K562 (cell line): ENCODE measurements at regions not wholly inside any gene's neighbourhood (a gene's known extent, or its start where the extent isn't known, plus 50 kb on each side); places are given as distances from the start of the nearest gene placed in this dataset.

ENCODE experiments used
- ATAC-seq: fragments of 200-7000 bp; cut with Tn5 transposase; 3 replicates; pipeline ENCODE4 v1.9.1; 2020; ENCODE audit warnings: moderate library complexity
- BruUV-seq: library from RNA; stranded (reverse); fragments of 400-500 nt; replicated peaks from 2 replicates; lab custom pipeline; 2021; lab: Mats Ljungman, UMichigan
- CTCF ChIA-PET: fragments of 300-600 bp; formaldehyde crosslinking; extraction: SDS; loops from one replicate; lab custom pipeline; 2021; ENCODE audit warnings: low intra/inter-chr PET ratio; lab: Yijun Ruan, JAX
- POLR2A ChIA-PET: fragments of 300-600, 350-650 bp; sonication (Branson Sonifier 250); formaldehyde crosslinking; extraction: SDS; loops from one replicate; lab custom pipeline; 2021; ENCODE audit warnings: antibody characterized with exemption, inconsistent platforms; lab: Yijun Ruan, JAX
- DNase-seq, 4 experiments: peaks; one replicate each; pipeline versions ENCODE4 v3.0.0 to v3.0.0-alpha.2; 2011 to 2018; ENCODE audit warnings: low spot score in 3 of 4, mixed read lengths in 3 of 4; ENCODE audit errors: extremely low read depth in 1 of 4
- FAIRE-seq: peaks from 2 replicates; lab custom pipeline; 2011; peaks lifted over from hg19 to GRCh38; lab: Jason Lieb, UNC
- H2AFZ ChIP-seq: 2 replicates; pipeline ENCODE4 v1.6.0; 2011; ENCODE audit warnings: low read depth, low read length, control low read depth, inconsistent platforms
- H3K27ac ChIP-seq: fragments of 200-600 bp; 3 replicates; pipeline ENCODE4 v1.8.0; 2011; ENCODE audit warnings: low read depth, mild to moderate bottlenecking, control low read depth, inconsistent platforms, low read length, moderate library complexity, mixed read lengths; ENCODE audit errors: extremely low read depth
- H3K27me3 ChIP-seq, 2 experiments: fragments of 300-600 bp in 1 of 2; 2 replicates in 1 of 2; 3 replicates in 1 of 2; pipeline versions ENCODE4 v1.6.0 to v1.8.0; 2011; ENCODE audit warnings: inconsistent platforms in 2 of 2, low read length in 2 of 2, mild to moderate bottlenecking in 1 of 2, mixed read lengths in 1 of 2, moderate library complexity in 1 of 2; ENCODE audit not compliant: control insufficient read depth in 2 of 2, insufficient read depth in 2 of 2
- H3K36me3 ChIP-seq: fragments of 300-600 bp; 3 replicates; pipeline ENCODE4 v1.8.0; 2011; ENCODE audit warnings: mild to moderate bottlenecking, low read length, inconsistent platforms; ENCODE audit not compliant: control insufficient read depth, insufficient read depth
- H3K4me1 ChIP-seq, 2 experiments: fragments of 200-600 bp in 1 of 2; replicated peaks in 1 of 2; 2 replicates in 1 of 2; 3 replicates in 1 of 2; pipeline versions ENCODE4 v1.5.1 to v1.8.0; 2011; ENCODE audit warnings: inconsistent platforms in 2 of 2, low read length in 2 of 2, mild to moderate bottlenecking in 1 of 2, mixed read lengths in 1 of 2, moderate library complexity in 1 of 2; ENCODE audit not compliant: control insufficient read depth in 2 of 2, insufficient read depth in 2 of 2
- H3K4me2 ChIP-seq: 2 replicates; pipeline ENCODE4 v1.6.1; 2011; ENCODE audit warnings: low read length, control low read depth, inconsistent platforms, mixed read lengths; ENCODE audit not compliant: insufficient read depth
- H3K4me3 ChIP-seq: fragments of 200-600 bp; sonication (generic), shearing (Covaris generic); 2 replicates; pipeline ENCODE4 v1.5.1; 2016; ENCODE audit warnings: control low read depth, inconsistent platforms
- H3K79me2 ChIP-seq: fragments of 200-600 bp; 3 replicates; pipeline ENCODE4 v1.8.0; 2011; ENCODE audit warnings: low read length, inconsistent platforms; ENCODE audit not compliant: control insufficient read depth, insufficient read depth
- H3K9ac ChIP-seq, 2 experiments: 2 replicates each; pipeline versions ENCODE4 v1.6.0 to v1.6.1; 2011; ENCODE audit warnings: low read depth in 2 of 2, low read length in 2 of 2, control low read depth in 1 of 2, inconsistent platforms in 1 of 2, mild to moderate bottlenecking in 1 of 2, mixed read lengths in 1 of 2; ENCODE audit not compliant: insufficient read depth in 1 of 2
- H3K9me1 ChIP-seq: one replicate; pipeline ENCODE4 v1.6.0; 2011; ENCODE audit warnings: inconsistent platforms, mild to moderate bottlenecking, low read length, moderate library complexity; ENCODE audit not compliant: control insufficient read depth, insufficient read depth
- H3K9me3 ChIP-seq: replicated peaks from 2 replicates; pipeline ENCODE4 v1.5.1; 2011; ENCODE audit warnings: low read depth, low read length, inconsistent platforms; ENCODE audit not compliant: control insufficient read depth, insufficient read depth
- H4K20me1 ChIP-seq: replicated peaks from 2 replicates; pipeline ENCODE4 v1.6.1; 2011; ENCODE audit warnings: low read length, inconsistent platforms, mixed read lengths; ENCODE audit not compliant: control insufficient read depth, insufficient read depth
- AFF1 ChIP-seq, 2 experiments: fragments of 450-650 bp; IDR thresholded peaks; 2 replicates each; pipeline ENCODE4 v1.6.1; 2018; ENCODE audit warnings: mild to moderate bottlenecking in 2 of 2, low read depth in 1 of 2; ENCODE audit not compliant: partially characterized antibody in 2 of 2
- EHMT2 ChIP-seq: fragments of 450-650 bp; IDR thresholded peaks from 2 replicates; pipeline ENCODE4 v1.6.1; 2018; ENCODE audit warnings: antibody characterized with exemption
- MIER1 ChIP-seq: fragments of 450-650 bp; IDR thresholded peaks from 2 replicates; pipeline ENCODE4 v1.6.1; 2016; ENCODE audit warnings: antibody characterized with exemption, mild to moderate bottlenecking, low read depth
- POLR2G ChIP-seq: fragments of 200-400 bp; formaldehyde crosslinking; IDR thresholded peaks from 2 replicates; pipeline ENCODE4 v1.6.1; 2017; ENCODE audit warnings: low read depth, mild to moderate bottlenecking, antibody characterized with exemption, low read length, moderate library complexity
- REST ChIP-seq, 2 experiments: fragments of 450-650 bp; formaldehyde crosslinking in 1 of 2; IDR thresholded peaks; 2 replicates each; pipeline versions ENCODE4 v1.4.0 to v1.6.1; 2014 to 2020; ENCODE audit warnings: mild to moderate bottlenecking in 2 of 2, borderline replicate concordance in 1 of 2, low read depth in 1 of 2
- WGBS: fragments of 100-300 bp; shearing (Covaris generic); methylation state at CpG from one replicate; pipeline ENCODE4 v1.1.6; 2016; ENCODE audit warnings: low coverage, mixed read lengths; ENCODE audit not compliant: insufficient coverage; ENCODE audit errors: missing lambda C conversion rate; 5-methylcytosine and 5-hydroxymethylcytosine counted together
- in situ Hi-C: fragments of 300-500 bp; cut with MboI; formaldehyde crosslinking; loops from 4 replicates; pipeline ENCODE4 v1.15.0; 2018; ENCODE audit warnings: inconsistent platforms, mixed read lengths
- intact Hi-C: fragments of 100-400 bp; cut with micrococcal nuclease; formaldehyde crosslinking; loops from 2 replicates; pipeline ENCODE4 v1.14.2; 2022

GRCh38 chr19:28377077-28377476, 835.9 kb downstream of the UQCRFS1 start:
- peak in 1 of 4 experiments; percentile 11 for DNase-seq
- ChIA-PET POLR2A (no interaction called here), CTCF (no interaction called here)
- BruUV-seq: no TSS peak
- FAIRE-seq: no peak
- intact Hi-C loops: no loop called here
- H3K4me1 ChIP-seq: no peaks in the 10 kb centered on the region
- no peaks in the 10 kb centered on the region for H3K36me3 ChIP-seq
- WGBS: 3% methylated on average over 9 of the region's 9 CpGs
- no peaks in the 10 kb centered on the region for H4K20me1 ChIP-seq
- in situ Hi-C loops: no loop called here
- H3K4me3 ChIP-seq: no peak overlapping the region
- TF ChIP-seq MIER1 (peak; percentile 88), REST (IDR thresholded peaks at IDR 0.05; ENCODE audit: borderline replicate concordance) (peak; percentile 95), REST (CRISPR knock-in tag; IDR thresholded peaks at IDR 0.05; ENCODE audit: low read depth) (peak; percentile 77; the same call in 1 of the 2 replicates), EHMT2 (peak; percentile 90), POLR2G (no peak), AFF1 (IDR thresholded peaks at IDR 0.05; ENCODE audit: low read depth in 1 of 2, partially characterized antibody in 2 of 2) (peak in 1 of 2 experiments; percentile 43)
- H3K9ac ChIP-seq: no peak overlapping the region
- ATAC-seq: no peak
- no peaks in the 10 kb centered on the region for H3K9me3 ChIP-seq
- H3K27ac ChIP-seq: no peak overlapping the region
- H3K27me3 ChIP-seq: peaks cover 0 to 7% of the 10 kb centered on the region in 2 experiments; a peak in 1 of 5 replicates
- no peaks in the 10 kb centered on the region for H3K79me2 ChIP-seq
- no peaks in the 10 kb centered on the region for H3K9me1 ChIP-seq
- no peak overlapping the region for H2AFZ ChIP-seq
- H3K4me2 ChIP-seq: no peak overlapping the region
